Esophagus muscularis mucosa (tissue), 4 donors: ENCODE measurements at regions not wholly inside any gene's neighbourhood (a gene's known extent, or its start where the extent isn't known, plus 50 kb on each side); places are given as distances from the start of the nearest gene placed in this dataset.

Source experiments
- EP300 ChIP-seq: sonication (generic); formaldehyde crosslinking; IDR thresholded peaks from one replicate; pipeline ENCODE4 v1.6.1; 2017; ENCODE audit warnings: antibody characterized with exemption
- POLR2A ChIP-seq: fragments of 450-650 bp; IDR thresholded peaks from one replicate; pipeline ENCODE4 v1.6.1; 2017; ENCODE audit warnings: antibody characterized with exemption, moderate library complexity, mild to moderate bottlenecking, low read depth
- POLR2AphosphoS5 ChIP-seq, 2 donors: sonication (generic); formaldehyde crosslinking; IDR thresholded peaks; one replicate each; pipeline ENCODE4 v1.6.1; 2017; ENCODE audit warnings: antibody characterized with exemption in 2 of 2
- TF ChIP-seq, protein P1 (sequence below), 3 experiments: fragments of 200-600 bp in 2 of 3; fragments of 450-650 bp in 1 of 3; sonication (generic) in 2 of 3; IDR thresholded peaks; one replicate each; pipeline ENCODE4 v1.5.1; 2017 to 2019; ENCODE audit warnings: antibody characterized with exemption in 3 of 3, mild to moderate bottlenecking in 2 of 3, moderate library complexity in 1 of 3

DNA sequence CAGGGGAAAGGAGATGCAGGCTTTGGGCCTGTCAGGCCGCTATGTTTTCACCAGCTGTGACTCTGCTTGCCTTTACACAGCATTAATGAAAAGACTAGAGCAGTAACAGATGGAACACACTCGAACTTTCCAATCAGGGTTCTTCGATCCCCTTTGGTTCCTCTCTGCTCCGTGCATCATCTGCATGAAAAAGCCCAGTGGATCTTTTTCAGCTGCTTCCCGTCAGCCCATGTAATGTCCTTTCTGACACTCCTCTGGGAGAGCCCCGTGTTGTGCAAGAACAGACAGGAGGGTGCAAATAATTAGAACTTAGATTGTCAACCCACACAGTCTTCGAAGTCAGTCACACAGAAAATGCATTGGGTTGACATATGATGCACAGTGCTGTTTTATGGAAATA lies 448.9 kb upstream of the ZNF462 start:
- TF ChIP-seq, protein P1, sequence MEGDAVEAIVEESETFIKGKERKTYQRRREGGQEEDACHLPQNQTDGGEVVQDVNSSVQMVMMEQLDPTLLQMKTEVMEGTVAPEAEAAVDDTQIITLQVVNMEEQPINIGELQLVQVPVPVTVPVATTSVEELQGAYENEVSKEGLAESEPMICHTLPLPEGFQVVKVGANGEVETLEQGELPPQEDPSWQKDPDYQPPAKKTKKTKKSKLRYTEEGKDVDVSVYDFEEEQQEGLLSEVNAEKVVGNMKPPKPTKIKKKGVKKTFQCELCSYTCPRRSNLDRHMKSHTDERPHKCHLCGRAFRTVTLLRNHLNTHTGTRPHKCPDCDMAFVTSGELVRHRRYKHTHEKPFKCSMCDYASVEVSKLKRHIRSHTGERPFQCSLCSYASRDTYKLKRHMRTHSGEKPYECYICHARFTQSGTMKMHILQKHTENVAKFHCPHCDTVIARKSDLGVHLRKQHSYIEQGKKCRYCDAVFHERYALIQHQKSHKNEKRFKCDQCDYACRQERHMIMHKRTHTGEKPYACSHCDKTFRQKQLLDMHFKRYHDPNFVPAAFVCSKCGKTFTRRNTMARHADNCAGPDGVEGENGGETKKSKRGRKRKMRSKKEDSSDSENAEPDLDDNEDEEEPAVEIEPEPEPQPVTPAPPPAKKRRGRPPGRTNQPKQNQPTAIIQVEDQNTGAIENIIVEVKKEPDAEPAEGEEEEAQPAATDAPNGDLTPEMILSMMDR (IDR thresholded peaks at IDR 0.05) = no peak
- TF ChIP-seq POLR2A (no peak), POLR2AphosphoS5 (IDR thresholded peaks at IDR 0.05) (no peak), EP300 (no peak)
